Erythroblast (primary cell): ENCODE measurements at regions not wholly inside any gene's neighbourhood (a gene's known extent, or its start where the extent isn't known, plus 50 kb on each side); places are given as distances from the start of the nearest gene placed in this dataset.

Experiments
- GATA1 ChIP-seq: IDR thresholded peaks from 2 replicates; pipeline ENCODE4 v1.6.1; 2011; ENCODE audit warnings: low read depth, mild to moderate bottlenecking, control low read depth, low read length, moderate library complexity
- POLR2A ChIP-seq: IDR thresholded peaks from 2 replicates; pipeline ENCODE4 v1.6.1; 2011; ENCODE audit warnings: mild to moderate bottlenecking, low read length

DNA sequence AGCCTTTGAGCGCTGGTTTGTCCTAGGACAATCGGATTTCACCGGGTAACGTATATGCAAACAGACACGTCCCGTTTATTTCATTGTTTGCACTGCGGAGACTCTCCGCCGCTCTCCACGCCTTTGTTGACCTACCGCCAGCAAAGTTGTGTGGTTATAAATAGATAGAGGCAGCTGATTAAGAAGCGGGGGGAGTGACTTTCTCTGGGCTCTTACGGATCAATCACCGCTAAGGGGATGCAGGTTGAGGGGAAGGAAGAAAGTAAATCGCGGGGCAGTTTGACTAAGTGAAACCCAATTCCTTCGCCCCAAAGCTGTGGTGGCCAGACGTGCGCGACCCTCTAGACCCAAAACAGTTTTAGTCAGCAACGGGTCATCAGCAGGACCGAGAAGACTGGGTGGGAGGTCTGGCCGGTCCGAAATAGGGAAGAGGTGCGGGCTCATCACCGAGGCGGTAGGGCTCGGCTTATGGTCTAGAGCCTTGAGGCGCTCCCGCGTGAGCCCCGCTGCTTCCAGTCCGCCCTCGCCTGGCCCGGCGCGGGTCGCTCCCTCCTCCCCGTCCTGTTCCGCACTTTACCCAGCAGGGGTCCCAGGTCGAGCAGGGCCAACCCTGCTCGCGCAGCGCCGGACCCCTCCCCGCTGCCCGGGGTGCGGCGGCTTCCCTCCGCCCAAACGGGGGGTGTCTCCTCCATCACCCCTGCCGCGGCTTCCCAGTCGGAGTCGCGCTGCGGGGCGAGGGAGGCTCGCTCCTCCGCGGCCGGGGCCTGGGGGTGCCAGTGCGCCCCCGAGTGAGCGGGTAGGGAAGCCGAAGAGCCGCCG, 120.8 kb upstream of the RRP15 start:
- TF ChIP-seq POLR2A (no peak), GATA1 (no peak)
